Type B pancreatic cell (in vitro differentiated cells): ENCODE measurements at regions not wholly inside any gene's neighbourhood (a gene's known extent, or its start where the extent isn't known, plus 50 kb on each side); places are given as distances from the start of the nearest gene placed in this dataset.

Experiments used
- DNase-seq: peaks from one replicate; pipeline ENCODE4 v3.0.0; 2021; ENCODE audit warnings: mixed read lengths; ENCODE audit not compliant: unreplicated experiment; ENCODE audit errors: extremely low spot score
- H3K27ac Mint-ChIP-seq: 2 replicates; pipeline ENCODE4 v1.8.0; 2021; ENCODE audit warnings: mild to moderate bottlenecking, mixed read lengths
- H3K27me3 Mint-ChIP-seq: 2 replicates; pipeline ENCODE4 v1.8.0; 2021; ENCODE audit warnings: mixed read lengths
- H3K36me3 Mint-ChIP-seq: 2 replicates; pipeline ENCODE4 v1.8.0; 2021; ENCODE audit warnings: mixed read lengths
- H3K4me1 Mint-ChIP-seq: one replicate; pipeline ENCODE4 v1.8.0; 2021; ENCODE audit warnings: mixed read lengths; ENCODE audit not compliant: unreplicated experiment
- H3K4me3 Mint-ChIP-seq: 2 replicates; pipeline ENCODE4 v1.8.0; 2021; ENCODE audit warnings: mild to moderate bottlenecking, mixed read lengths
- H3K9me3 Mint-ChIP-seq: 2 replicates; pipeline ENCODE4 v1.8.0; 2021; ENCODE audit warnings: mixed read lengths
- TF ChIP-seq, protein P1 (sequence below): fragments of 200-600 bp; sonication (generic); conservative IDR thresholded peaks from 2 replicates; pipeline ENCODE4 v1.5.0; 2021; ENCODE audit warnings: antibody characterized with exemption, mild to moderate bottlenecking

DNA sequence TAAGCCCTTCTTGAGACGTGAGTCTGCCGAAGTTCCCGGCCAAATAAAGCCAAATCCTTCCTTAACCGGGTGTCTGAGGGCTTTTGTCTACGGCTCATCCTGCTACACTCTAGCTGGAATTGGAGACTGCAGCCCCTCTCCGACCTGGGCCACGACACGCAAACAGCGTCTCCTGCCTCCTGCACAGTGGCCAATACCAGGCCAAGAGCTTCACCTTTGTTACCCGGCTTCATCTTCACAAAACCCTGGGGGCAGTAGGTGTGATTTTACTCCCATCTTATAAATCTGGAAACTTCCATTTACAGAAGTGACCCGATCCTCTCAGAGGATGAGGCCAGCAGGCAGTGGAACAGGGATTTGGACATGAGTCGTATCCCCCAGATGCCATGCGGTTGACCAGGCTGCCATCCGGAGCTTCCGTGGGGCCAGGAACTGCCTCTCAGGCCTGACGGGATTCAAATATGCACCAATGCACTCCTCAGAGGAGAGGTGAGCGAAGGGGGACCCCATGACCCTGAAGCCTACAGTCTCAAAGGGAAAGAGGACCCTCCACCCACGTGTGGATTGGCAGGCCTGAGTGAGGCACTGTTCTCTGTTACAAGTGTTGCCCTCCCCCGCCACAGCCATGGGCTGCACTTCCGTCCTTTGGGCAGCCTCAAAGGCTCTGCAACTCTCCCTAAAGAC, 53.2 kb upstream of the KLF13 start:
- DNase-seq, result peak; percentile 53
- H3K4me1 Mint-ChIP-seq, result peaks cover 19% of the 10 kb centered on the region
- peak overlapping the region; percentile 86 for H3K27ac Mint-ChIP-seq
- H3K9me3 Mint-ChIP-seq, result no peaks in the 10 kb centered on the region
- H3K36me3 Mint-ChIP-seq, result no peaks in the 10 kb centered on the region
- no peaks in the 10 kb centered on the region for H3K27me3 Mint-ChIP-seq
- peak overlapping the region; percentile 25 for H3K4me3 Mint-ChIP-seq
- TF ChIP-seq, protein P1, sequence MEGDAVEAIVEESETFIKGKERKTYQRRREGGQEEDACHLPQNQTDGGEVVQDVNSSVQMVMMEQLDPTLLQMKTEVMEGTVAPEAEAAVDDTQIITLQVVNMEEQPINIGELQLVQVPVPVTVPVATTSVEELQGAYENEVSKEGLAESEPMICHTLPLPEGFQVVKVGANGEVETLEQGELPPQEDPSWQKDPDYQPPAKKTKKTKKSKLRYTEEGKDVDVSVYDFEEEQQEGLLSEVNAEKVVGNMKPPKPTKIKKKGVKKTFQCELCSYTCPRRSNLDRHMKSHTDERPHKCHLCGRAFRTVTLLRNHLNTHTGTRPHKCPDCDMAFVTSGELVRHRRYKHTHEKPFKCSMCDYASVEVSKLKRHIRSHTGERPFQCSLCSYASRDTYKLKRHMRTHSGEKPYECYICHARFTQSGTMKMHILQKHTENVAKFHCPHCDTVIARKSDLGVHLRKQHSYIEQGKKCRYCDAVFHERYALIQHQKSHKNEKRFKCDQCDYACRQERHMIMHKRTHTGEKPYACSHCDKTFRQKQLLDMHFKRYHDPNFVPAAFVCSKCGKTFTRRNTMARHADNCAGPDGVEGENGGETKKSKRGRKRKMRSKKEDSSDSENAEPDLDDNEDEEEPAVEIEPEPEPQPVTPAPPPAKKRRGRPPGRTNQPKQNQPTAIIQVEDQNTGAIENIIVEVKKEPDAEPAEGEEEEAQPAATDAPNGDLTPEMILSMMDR, result no peak

DNA sequence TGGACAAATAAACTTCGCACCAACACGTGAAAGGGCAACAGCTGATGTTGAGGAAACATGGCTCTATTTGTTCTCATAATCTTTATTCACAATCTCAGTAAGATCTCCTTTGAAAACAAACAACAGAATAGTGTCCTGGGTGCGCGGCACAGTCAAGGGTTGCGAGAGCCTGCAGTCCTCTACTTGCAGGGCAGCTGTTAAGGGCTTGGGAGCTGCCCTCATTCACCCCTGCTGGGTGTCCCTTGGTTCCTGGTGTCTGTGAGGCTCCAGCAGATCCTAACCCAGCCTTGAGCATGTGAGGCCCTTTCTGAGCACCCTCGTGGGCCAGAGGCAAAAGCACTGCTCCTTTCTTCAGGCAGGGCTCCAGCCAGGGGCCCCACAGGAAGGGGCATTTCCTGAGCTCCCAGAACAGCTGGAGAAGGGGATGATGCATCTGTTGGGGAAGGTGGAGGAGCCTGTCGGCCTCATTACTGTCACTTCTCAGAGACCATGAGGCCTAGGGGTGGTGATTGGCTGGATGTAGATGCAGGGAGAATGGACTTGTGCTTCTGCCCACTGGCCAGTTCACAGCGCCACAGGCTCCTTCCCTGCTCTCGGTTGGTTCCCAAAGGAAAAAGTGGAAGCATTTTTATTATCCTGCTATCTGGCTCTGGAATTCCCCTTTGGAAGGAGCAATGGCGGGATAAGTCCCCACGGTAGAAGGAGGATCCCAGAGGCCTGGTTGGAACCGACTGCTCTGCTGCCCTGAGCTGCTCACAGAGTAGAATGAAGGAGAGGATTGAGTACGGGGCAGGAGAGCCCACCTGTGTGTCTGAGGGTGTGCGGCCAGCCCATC, 51.9 kb upstream of the KLF13 start:
- DNase-seq, result peak; percentile 54
- Mint-ChIP-seq H3K4me3 (no peak overlapping the region), H3K27me3 (no peaks in the 10 kb centered on the region), H3K36me3 (no peaks in the 10 kb centered on the region), H3K9me3 (no peaks in the 10 kb centered on the region), H3K27ac (no peak overlapping the region), H3K4me1 (peaks cover 26% of the 10 kb centered on the region)
- TF ChIP-seq, protein P1, result no peak

DNA sequence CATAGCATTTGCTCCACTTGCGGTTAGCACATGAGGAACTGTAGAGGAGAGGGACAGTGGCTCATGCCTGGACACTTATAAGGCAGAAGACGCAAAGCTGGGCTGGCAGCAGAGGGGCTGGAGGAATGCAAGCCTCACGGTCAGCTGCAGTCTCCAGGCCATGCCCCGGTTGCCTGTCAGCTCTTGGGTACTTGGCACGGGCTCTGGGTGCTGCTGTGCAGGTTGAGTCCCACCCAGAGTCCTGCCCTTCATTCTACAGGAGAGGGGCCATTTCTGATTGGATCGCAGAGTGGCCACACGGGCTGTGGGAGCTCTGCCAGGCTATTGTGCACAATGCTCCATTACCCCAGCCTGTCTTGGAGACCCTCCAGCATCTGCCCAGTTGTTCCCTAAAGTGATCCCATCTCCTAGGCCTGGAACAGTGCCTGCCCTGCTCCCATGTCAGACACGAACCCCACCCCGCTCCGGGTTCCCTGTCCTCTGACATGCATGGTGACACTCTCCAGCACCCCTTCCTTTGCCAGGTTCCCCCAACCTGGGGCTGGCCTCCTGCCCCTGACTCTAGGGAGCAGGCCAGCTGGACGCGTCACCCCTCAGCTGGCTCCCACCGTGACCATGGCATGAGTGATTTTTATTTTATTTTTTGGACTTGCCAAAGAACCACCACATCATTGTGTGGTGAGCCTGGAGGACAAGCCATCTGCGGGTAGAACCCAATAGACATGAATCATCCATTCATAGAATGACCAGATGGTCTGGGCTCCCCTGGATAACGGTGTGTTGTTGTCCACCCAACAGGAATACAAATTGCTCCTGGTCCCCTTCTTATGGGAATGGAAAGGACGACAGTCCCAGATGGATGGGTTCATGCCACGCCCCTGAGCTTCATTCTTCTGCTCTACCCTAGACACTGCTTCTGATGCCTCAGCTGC, 51.0 kb upstream of the KLF13 start:
- Mint-ChIP-seq H3K4me3 (no peak overlapping the region), H3K9me3 (no peaks in the 10 kb centered on the region), H3K27me3 (no peaks in the 10 kb centered on the region), H3K4me1 (peaks cover 28% of the 10 kb centered on the region), H3K27ac (no peak overlapping the region), H3K36me3 (no peaks in the 10 kb centered on the region)
- TF ChIP-seq, protein P1, result no peak
- no peak for DNase-seq

DNA sequence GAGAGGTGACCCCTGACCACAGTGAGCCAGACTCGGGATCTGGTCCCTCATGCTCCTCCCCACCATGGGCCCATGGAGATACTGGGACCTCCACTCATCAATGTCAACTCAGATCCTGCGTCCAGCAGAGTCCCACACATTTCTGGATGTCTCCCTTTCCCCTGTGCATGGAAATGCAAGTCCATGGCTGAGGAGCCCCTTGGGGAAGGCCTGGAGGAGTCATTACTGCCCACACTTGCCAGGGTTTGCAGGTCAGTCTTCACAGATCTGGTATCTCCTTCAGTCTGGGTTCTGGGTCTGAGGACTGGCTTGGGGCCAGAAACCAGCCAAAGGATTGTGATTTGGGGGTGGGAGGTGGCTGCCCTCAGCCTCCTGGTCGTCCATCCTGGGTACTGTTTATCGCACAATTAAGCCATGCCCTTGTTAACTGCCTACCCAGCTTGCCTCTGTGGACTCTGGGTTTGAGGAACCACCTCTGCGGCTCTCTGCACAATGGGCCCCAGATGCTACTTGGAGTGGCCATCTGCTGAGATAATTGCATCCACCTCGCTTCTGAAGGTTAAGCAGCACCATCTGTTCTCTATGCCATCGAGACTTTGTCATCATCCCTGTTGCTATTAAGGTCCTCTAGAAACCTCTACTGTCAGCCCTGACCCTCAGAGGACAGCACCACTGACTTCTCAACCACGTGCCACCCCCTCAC, 49.9 kb upstream of the KLF13 start:
- H3K36me3 Mint-ChIP-seq, result no peaks in the 10 kb centered on the region
- TF ChIP-seq, protein P1, result no peak
- peaks cover 38% of the 10 kb centered on the region for H3K4me1 Mint-ChIP-seq
- H3K4me3 Mint-ChIP-seq, result no peak overlapping the region
- H3K27me3 Mint-ChIP-seq, result no peaks in the 10 kb centered on the region
- H3K27ac Mint-ChIP-seq, result no peak overlapping the region
- no peaks in the 10 kb centered on the region for H3K9me3 Mint-ChIP-seq
- DNase-seq, result no peak
